Activated CD8-positive, alpha-beta memory T cell treated with anti-CD3 and anti-CD28 coated beads, Interleukin-2, amount 50 U/mL, for 1 hour (primary cell): ENCODE measurements at regions not wholly inside any gene's neighbourhood (a gene's known extent, or its start where the extent isn't known, plus 50 kb on each side); places are given as distances from the start of the nearest gene placed in this dataset.

Source experiments
- DNase-seq: peaks from one replicate; pipeline ENCODE4 v3.0.0-alpha.2; 2020; ENCODE audit errors: extremely low read depth

GRCh38 chr2:16173893-16174692 is 233.7 kb downstream of the MYCN start:
- no peak for DNase-seq

GRCh38 chr2:16172324-16173175 is 232.2 kb downstream of the MYCN start:
- DNase-seq = no peak

GRCh38 chr2:16171425-16171920 is 231.1 kb downstream of the MYCN start:
- DNase-seq = no peak

- no peak for DNase-seq
Measured at GRCh38 chr2:16170675-16171424, 230.5 kb downstream of the MYCN start.

DNA sequence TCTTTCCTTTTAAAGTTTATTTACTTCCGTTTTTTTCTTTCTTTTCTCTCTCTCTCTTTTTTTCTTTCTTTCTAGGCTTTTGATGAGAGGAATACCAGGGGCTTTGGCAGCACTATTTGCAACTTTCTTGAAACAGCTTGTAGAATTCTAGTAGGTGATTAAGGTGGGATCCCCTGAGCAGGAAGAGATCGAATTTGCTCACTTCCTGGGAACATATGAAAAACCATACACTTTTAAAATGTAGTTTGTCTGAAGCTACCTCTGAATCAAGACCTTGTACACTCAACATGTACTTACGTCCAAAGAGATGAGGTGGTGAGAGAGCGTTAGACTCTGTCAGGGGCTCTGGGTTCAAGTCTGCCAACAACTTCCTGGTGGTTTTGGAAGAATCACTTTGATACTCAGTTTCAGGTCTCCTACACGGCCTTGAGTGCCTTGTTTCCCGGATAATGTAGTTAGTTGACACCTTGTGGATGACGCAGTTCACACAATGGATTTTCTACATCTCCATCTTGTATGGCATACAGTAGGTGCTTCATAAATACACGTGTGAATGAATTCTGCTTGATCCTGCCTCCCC is 229.1 kb downstream of the MYCN start:
- DNase-seq = no peak

DNA sequence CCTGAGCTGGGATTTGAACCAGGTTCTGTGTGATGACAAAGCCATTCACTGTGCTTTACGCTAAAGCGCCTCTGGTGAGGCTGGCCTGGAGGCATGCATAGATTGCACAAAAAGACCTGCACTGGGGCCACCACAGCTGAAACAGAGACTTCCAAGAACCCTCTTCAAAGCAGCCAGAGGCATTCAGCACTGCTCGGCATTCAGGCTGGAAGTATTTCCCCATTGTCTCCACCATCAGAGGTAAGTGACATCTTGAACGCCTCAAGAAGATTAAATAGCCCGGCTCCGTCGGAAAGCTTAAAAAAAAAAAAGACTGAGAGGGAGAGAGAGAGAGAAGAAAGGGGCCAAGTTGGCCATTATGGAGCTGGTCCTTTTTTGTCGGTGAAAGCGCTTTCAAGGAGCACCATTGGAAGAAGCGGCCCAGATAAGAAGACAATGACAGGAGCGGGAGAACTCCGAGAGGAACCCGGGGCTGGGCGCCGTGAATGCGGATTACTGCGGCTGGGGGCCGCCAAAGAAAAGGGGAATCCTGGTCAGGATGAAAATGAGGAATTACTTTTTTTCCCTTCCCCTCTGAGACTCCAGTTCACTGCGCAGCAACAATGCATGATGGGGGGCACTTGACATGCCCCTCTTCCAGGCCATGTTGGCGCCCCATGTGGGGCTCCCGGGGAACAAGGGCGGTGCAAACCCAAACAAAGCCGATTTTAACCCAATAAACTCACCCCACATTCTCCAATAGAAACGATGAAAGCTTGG is 228.3 kb downstream of the MYCN start:
- no peak for DNase-seq

DNA sequence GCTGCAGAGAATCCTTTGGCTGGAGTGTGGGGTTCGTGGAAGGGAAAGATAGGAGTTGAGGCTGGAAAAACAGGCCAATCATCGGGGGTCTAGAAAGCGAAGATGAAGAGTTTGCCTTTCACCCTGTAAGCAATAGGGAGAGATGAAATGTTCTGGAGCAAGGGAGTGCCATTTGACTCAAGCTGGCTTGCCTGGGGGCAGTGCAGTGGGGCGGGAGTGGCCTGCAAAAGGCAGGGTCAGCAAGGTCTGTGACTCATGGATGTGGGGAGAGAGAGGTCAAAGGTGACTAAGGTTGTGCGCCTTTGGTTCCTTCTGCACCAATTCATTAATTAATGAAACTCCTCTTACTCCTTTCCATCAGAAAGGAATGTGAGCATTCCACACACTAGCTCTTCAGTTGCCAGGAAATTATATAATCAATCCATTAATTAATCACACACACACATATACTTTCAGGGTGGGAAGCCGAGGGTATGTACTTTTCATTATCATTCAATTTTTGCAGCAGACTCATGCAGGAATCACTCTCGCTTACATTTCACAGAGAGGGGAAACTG is 227.6 kb downstream of the MYCN start:
- no peak for DNase-seq

GRCh38 chr2:16167451-16167861 is 227.1 kb downstream of the MYCN start:
- no peak for DNase-seq

DNA sequence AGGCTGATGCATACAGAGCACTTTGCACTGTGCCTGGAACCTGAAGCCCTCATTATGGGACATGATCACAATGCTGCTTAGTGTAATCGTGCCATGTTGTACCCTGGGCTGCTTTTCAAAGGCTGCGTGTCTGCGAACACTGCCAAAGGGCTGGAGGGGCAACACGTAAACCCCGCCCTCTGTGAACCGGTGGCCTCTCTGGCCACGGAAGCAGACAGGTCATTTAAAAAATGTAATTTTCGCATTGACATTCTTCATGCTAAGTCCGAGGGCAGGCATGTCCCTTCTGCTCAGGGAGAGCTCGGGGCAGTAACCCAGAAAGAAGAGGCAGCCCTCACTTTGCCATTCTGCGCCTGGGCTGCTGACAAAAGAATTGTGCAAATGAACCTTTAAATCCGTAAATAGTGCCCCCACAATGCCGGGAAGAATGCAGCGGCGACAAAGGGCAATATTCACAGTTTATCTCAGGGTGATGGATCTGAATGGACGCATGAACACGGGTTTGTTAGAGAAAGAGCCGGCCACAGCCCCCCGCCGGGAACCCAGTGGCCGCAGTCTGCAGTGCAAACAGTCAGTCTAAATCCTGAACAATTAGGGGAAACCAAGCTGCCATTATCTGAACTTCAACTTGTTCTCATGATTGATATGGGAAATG is 226.1 kb downstream of the MYCN start:
- DNase-seq = no peak

DNA sequence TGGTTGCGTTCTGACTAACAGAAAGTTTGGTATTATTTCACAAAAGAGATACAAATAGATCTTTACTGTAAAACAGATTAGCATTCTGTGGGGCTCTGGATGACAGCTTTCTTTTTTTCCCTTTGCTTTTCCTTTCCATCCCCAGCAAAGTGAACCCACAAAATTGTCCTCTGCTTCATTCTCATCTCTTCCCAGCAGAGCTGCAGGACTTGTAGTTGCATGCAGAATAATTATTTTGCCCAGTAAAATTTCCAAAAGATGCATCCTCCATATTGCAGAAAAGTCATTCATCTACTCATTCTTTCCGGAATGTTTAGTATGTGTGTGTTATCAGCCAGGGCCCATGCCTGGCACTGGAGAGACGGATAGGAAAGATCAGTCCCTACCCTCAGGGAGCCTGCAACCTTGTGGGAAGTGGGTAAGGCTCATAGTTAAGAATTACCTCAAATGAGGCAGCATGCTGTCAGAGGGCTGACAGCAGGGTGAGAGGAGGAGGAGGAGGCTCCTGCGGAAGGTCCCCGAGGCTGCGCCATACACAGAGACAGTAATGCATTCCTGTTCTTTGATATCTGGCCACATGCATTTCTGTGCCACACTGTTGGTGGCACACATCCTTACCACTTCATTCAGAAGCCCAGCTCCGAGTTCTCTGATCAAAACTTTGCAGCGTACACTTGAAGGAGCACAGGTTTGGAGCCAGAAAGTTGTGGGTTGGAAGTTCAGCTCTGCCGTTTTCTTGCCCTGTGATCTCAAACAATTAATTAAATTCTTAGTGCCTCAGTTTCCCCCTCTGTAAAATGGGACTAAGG is 225.4 kb downstream of the MYCN start:
- no peak for DNase-seq

GRCh38 chr2:16162491-16163040 is 222.2 kb downstream of the MYCN start:
- DNase-seq = no peak

DNA sequence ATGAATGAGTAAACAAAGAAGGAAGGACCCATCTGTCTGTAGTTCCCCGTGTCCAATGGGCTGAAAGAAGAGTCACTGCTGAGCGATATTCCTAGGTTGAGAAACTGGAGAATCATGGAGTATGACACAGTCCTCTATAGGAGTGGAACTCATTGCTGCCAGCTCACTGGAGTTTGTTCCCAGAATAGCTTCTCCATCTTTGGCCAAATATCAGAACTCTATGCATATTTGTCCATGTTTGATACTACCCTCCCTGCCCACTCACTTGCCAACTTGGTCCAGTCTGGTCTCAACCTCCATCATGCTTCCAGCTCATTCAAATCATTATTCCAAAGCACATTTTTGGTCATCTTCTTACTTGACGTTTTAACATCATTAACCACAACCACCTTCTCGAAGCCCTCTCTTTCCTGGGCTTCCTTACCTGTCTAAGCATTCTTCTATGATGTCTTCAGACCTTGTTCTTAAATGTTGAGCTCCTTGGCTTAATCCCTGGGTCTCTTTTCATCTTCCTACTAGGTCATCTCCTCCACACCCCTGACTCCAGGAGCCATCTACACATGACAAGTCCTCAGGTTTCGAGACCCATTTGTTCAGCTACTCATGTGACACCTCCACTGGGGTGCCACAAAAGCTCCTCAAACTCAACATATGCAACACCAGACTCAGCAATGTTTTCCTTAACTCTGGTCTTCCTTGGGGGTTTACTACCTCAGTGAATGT is 221.6 kb downstream of the MYCN start:
- DNase-seq = no peak

- no peak for DNase-seq
Measured at GRCh38 chr2:16161085-16161565, 220.8 kb downstream of the MYCN start.

GRCh38 chr2:16160281-16161084 is 220.1 kb downstream of the MYCN start:
- no peak for DNase-seq

GRCh38 chr2:16156411-16156810 is 216.1 kb downstream of the MYCN start:
- no peak for DNase-seq

GRCh38 chr2:16155766-16156165 is 215.4 kb downstream of the MYCN start:
- no peak for DNase-seq

GRCh38 chr2:16155366-16155765 is 215.0 kb downstream of the MYCN start:
- no peak for DNase-seq
